ENCODE measurements at regions not wholly inside any gene's neighbourhood (a gene's known extent, or its start where the extent isn't known, plus 50 kb on each side); places are given as distances from the start of the nearest gene placed in this dataset.

DNA sequence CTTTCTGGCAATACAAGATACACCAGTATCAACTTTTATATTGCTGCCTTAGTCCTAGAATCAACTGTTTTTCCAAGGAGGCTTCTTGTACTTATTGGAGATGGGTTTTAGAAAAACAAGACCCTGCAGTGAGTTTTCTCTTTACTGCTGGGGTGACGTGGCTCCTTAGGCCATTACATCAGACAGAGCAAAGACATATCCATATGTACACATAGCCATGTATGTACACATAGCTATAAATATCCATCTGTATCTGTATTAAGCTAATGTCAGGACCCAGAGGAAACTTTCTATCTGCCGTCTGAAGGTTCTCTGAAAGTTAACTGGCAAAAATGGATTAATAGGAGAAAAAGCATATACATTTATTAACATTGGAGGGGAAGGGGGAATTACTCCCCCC lies 607.4 kb downstream of the POM121L12 start:
- no peak for DNase-seq
- H3K27me3 Mint-ChIP-seq (ENCODE audit: low read depth in 3 of 3), result peaks cover 0 to 3% (median 0%) of the 10 kb centered on the region in 3 donors
- H3K36me3 Mint-ChIP-seq, result peaks cover 0 to 2% (median 0%) of the 10 kb centered on the region in 3 donors
- no peaks in the 10 kb centered on the region for H3K4me1 Mint-ChIP-seq
- no peak overlapping the region for H3K4me3 Mint-ChIP-seq
- peaks cover 15 to 63% (median 41%) of the 10 kb centered on the region in 6 donors for H3K9me3 Mint-ChIP-seq
- no peak overlapping the region for H3K27ac Mint-ChIP-seq

DNA sequence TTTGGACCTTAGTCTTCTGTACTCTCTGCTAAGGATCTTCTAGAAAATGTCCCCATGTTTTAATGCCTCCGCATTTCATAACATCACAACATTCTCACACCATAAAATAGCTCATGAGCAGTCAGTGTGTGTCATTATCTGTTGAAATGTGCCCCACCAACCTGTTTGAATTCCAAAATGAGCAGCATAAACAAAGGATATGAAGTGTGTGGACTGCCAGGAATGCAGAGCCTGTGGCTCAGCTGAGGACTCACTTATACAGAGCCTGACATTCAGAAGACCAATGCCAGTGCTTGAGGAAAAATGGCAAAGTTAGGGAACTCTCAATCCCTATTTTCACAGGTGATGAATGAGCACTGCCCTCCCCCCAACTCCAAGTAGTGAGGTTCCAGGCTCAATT lies 621.4 kb downstream of the POM121L12 start:
- no peak for DNase-seq
- no peak overlapping the region for H3K27ac Mint-ChIP-seq

DNA sequence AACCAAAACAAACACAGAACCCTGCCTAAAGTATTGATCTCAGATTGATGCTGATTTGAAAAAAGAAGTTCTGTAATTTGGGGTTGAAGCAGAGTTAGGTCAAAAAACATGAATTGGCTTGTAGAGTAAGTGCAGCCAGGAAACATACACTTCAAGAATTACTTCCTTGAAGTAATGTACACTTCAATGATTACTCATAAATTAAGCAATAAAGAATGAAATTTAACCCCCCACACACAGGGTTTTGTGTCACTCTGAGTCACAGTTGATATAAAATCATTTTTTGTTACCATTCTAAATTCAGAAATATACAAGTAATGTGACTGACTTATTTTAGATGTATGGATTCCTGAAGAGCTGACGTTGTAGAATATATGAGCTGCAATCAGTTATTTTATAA lies 622.2 kb downstream of the POM121L12 start:
- Mint-ChIP-seq H3K36me3 (no peaks in the 10 kb centered on the region), H3K4me3 (no peak overlapping the region), H3K27ac (no peak overlapping the region), H3K4me1 (no peaks in the 10 kb centered on the region), H3K9me3 (peaks cover 4 to 64% (median 32%) of the 10 kb centered on the region in 6 donors), H3K27me3 (ENCODE audit: low read depth in 3 of 3) (peaks cover 0 to 1% (median 0%) of the 10 kb centered on the region in 3 donors)
- no peak for DNase-seq

More for the DNA sequence above, 621.4 kb downstream of the POM121L12 start:
- Mint-ChIP-seq H3K27me3 (ENCODE audit: low read depth in 3 of 3) (peaks cover 0 to 1% (median 0%) of the 10 kb centered on the region in 3 donors), H3K4me1 (no peaks in the 10 kb centered on the region), H3K9me3 (peaks cover 8 to 65% (median 36%) of the 10 kb centered on the region in 6 donors), H3K36me3 (no peaks in the 10 kb centered on the region), H3K4me3 (no peak overlapping the region)

DNA sequence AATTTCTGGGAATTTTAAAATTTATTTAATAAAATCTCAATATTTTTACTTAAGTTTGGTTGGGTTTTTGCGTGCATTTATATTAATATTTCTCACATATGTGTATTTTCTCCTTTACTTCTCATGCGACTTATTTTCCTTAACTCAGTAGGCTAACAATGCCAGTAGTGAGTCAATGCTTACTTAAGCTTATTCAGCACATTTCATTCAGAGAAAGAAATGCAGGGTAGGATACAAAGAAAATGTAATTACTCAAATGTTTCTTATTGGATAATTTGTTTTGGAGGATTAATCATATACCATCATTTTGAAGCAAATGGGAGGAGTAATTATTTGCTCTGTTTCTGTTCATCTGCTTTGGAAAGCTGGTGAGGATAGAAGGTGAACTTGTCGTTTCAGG lies 623.5 kb downstream of the POM121L12 start:
- no peaks in the 10 kb centered on the region for H3K4me1 Mint-ChIP-seq
- H3K36me3 Mint-ChIP-seq, result no peaks in the 10 kb centered on the region
- no peak overlapping the region for H3K27ac Mint-ChIP-seq
- H3K9me3 Mint-ChIP-seq, result peaks cover 6 to 64% (median 32%) of the 10 kb centered on the region in 6 donors
- peaks cover 0 to 1% (median 0%) of the 10 kb centered on the region in 3 donors for H3K27me3 Mint-ChIP-seq (ENCODE audit: low read depth in 3 of 3)
- H3K4me3 Mint-ChIP-seq, result no peak overlapping the region
- no peak for DNase-seq

DNA sequence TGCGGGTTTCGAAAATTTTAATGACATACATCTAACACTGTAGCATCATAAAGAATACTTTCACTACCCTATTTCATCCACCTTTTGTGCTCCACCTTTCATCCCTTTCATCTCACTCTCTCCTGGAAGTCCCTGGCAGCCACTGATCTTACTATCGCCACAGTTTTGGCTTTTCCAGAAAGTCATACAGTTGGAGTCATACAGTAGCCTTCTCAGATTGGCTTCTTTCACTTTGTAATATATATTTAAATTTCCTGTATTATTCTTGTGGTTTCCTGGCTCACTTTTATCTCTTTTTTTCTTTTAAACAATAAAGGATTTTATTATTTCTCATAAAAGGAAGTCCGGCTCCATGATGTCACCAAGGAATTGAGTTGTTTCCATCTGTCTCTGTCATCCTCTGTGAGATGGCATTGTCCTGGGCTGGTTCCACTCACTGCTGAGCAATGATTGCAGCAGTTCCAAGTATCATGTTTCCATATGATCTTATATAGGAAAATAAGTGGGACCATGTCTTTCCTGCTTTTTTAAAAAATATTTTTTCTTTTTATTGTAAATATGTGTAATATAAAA lies 626.3 kb downstream of the POM121L12 start:
- Mint-ChIP-seq H3K36me3 (no peaks in the 10 kb centered on the region), H3K9me3 (peaks cover 12 to 73% (median 40%) of the 10 kb centered on the region in 6 donors), H3K4me1 (no peaks in the 10 kb centered on the region)

DNA sequence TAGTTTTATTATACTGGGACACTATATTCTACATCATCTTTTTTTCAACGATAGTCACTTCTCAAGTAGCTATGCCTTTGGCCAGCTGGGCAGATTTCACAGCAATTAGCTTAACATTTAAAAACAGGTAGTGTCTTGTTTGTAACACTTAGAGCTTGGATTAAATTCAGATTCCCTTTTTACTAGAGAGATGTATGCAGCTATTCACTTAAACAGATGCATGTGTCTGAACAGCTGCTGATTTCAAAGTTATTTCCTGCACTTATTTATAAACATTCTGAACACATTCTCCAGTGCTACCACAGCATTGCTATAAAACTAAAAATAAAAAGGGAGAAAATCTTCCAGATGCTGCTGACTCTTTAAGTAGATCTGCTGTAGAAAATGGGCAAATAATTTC lies 637.2 kb downstream of the POM121L12 start:
- peaks cover 9 to 37% (median 26%) of the 10 kb centered on the region in 6 donors for H3K9me3 Mint-ChIP-seq
- no peaks in the 10 kb centered on the region for H3K27me3 Mint-ChIP-seq (ENCODE audit: low read depth in 3 of 3)
- no peaks in the 10 kb centered on the region for H3K4me1 Mint-ChIP-seq
- no peak overlapping the region for H3K27ac Mint-ChIP-seq
- DNase-seq, result no peak
- no peak overlapping the region for H3K4me3 Mint-ChIP-seq
- H3K36me3 Mint-ChIP-seq, result no peaks in the 10 kb centered on the region

More for the DNA sequence above, 626.3 kb downstream of the POM121L12 start:
- Mint-ChIP-seq H3K27ac (no peak overlapping the region), H3K4me3 (no peak overlapping the region), H3K27me3 (ENCODE audit: low read depth in 3 of 3) (peaks cover 0 to 1% (median under 1%) of the 10 kb centered on the region in 3 donors)
- no peak for DNase-seq

DNA sequence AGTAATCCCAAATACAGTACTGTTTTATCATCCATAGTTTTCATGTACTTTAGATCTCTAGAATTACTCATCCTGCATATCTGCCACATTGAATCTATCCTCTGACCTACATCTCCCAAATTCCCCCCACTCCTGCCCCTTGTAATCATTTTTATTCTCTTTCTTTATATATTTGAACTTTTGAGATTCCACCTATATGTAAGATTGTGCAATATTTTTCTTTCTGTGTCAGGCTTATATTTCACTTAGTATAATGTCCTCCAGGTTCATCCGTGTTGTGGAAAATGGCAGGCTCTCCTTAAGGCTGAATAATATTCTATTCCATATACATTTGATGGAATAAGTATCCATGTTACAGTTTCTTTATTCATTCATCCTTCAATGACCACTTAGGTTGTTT lies 640.4 kb downstream of the POM121L12 start:
- Mint-ChIP-seq H3K4me1 (no peaks in the 10 kb centered on the region), H3K36me3 (no peaks in the 10 kb centered on the region), H3K4me3 (no peak overlapping the region), H3K9me3 (peaks cover 17 to 51% (median 39%) of the 10 kb centered on the region in 6 donors), H3K27ac (no peak overlapping the region), H3K27me3 (ENCODE audit: low read depth in 3 of 3) (no peaks in the 10 kb centered on the region)
- no peak for DNase-seq

DNA sequence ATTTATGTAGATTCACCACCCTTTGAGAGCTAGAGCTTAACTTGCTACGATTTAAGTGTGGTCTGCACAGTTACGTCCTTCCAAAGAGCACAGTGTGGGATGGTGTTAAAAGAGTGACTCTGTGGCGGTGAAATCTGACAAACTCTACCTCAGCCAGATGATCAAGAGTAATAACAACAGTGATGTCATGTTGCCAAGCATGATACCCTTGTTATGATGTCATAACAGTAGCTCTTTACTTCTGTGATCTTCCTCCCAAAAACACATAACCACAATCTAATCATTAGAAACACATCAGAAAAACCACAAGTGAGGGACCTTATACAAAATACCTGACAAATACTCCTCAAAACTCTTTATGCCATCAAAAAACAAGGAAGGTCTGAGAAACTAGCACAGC lies 649.3 kb downstream of the POM121L12 start:
- no peak for DNase-seq
- H3K9me3 Mint-ChIP-seq, result peaks cover 15 to 81% (median 50%) of the 10 kb centered on the region in 6 donors
- no peaks in the 10 kb centered on the region for H3K4me1 Mint-ChIP-seq
- no peak overlapping the region for H3K4me3 Mint-ChIP-seq
- no peaks in the 10 kb centered on the region for H3K27me3 Mint-ChIP-seq (ENCODE audit: low read depth in 3 of 3)
- H3K27ac Mint-ChIP-seq, result no peak overlapping the region
- H3K36me3 Mint-ChIP-seq, result no peaks in the 10 kb centered on the region

DNA sequence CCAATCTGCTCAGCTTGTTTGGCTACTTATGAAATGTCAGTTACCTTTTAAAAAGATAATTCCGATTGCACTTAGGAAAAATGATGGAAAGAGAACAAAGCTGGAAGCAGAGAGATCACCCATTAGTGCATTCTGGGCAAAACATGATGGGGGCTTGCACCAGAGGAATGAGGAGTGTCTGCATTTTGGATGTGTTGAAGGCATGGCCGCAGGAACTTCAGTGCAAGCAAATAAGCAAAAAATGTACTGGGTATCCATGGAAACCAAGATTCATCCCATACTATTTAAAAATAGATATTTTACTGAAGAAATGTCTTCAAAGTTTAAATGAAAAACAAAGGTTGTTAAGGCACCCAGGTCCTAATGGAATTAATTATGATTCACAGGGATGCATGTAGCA lies 655.0 kb downstream of the POM121L12 start:
- no peaks in the 10 kb centered on the region for H3K36me3 Mint-ChIP-seq
- H3K27me3 Mint-ChIP-seq (ENCODE audit: low read depth in 3 of 3), result no peaks in the 10 kb centered on the region
- H3K4me3 Mint-ChIP-seq, result no peak overlapping the region
- H3K27ac Mint-ChIP-seq, result no peak overlapping the region
- no peak for DNase-seq
- peaks cover 8 to 72% (median 38%) of the 10 kb centered on the region in 6 donors for H3K9me3 Mint-ChIP-seq
- H3K4me1 Mint-ChIP-seq, result no peaks in the 10 kb centered on the region

DNA sequence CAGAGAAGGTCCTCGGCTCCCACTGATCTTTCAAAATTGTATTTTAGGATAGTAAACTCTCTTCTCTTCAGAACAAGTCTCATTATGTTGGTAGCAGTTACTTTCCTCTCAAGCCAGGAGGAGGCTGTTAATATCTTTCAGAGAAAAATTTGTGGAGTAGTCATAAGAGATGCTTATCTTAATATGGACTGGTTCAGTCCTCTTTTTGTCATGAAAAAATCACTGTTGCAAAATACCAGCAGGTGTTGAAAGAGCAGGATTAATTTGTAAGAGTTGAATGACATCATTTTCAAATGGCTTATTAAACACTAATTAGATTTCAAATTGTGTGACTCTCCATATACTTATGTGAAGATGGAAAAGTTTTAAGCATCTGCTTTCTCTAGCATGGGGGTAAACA lies 662.5 kb downstream of the POM121L12 start:
- H3K9me3 Mint-ChIP-seq, result peaks cover 6 to 49% (median 20%) of the 10 kb centered on the region in 6 donors
- no peak overlapping the region for H3K27ac Mint-ChIP-seq
- no peak overlapping the region for H3K4me3 Mint-ChIP-seq
- no peaks in the 10 kb centered on the region for H3K27me3 Mint-ChIP-seq (ENCODE audit: low read depth in 3 of 3)
- H3K36me3 Mint-ChIP-seq, result no peaks in the 10 kb centered on the region
- H3K4me1 Mint-ChIP-seq, result no peaks in the 10 kb centered on the region
- no peak for DNase-seq

DNA sequence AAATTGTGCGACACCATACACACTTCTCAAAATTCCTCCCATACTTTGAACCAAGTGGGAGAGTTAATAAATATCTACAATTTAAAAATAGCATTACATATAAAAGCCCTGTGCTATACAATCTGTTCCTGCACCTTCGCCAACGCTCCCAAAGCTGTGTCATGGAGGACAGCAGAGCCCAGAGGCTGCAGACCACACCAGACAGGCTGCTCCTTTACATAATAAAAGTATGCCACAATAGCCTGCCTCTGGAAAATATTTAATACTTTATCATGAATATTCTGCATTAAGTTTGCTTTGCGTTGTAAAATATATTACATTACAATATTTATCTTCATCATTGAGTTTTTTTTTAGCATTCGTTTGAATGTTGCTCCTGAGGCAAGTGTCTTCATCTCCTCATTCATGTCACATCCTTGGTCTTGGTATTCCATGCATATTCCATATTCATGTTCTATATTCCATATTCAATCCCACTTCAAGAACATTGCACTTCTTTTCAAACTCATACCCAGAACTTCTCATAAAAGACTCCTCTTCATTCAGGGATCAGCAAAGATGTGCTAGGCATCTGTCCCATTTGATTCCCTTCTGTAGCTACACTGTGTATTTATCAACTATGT lies 663.9 kb downstream of the POM121L12 start:
- no peaks in the 10 kb centered on the region for H3K27me3 Mint-ChIP-seq (ENCODE audit: low read depth in 3 of 3)
- no peaks in the 10 kb centered on the region for H3K4me1 Mint-ChIP-seq
- no peak overlapping the region for H3K27ac Mint-ChIP-seq
- no peak overlapping the region for H3K4me3 Mint-ChIP-seq
- no peak for DNase-seq
- no peaks in the 10 kb centered on the region for H3K36me3 Mint-ChIP-seq
- H3K9me3 Mint-ChIP-seq, result peaks cover 6 to 47% (median 14%) of the 10 kb centered on the region in 6 donors

DNA sequence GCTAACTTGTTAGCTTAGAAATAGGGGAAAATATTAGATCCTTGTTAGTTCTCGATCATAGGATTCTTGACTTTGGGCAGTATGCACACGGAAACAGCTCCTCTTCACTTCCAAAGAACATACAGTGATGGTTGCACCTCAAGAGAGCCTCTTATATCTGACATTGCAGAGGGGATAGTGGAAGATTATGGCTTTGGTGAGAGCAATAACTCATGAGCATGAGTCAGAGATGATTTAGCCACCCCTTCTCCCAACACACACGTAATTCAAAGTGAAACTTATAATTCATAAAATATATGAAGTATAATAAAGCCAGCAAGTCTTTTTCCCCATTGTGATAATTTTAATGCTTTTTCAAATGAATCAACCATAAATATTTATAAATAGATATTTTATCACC lies 683.7 kb downstream of the POM121L12 start:
- H3K36me3 Mint-ChIP-seq, result no peaks in the 10 kb centered on the region
- no peak overlapping the region for H3K27ac Mint-ChIP-seq
- no peaks in the 10 kb centered on the region for H3K4me1 Mint-ChIP-seq
- no peak overlapping the region for H3K4me3 Mint-ChIP-seq
- H3K9me3 Mint-ChIP-seq, result peaks cover 11 to 65% (median 36%) of the 10 kb centered on the region in 6 donors
- peaks cover 0 to 2% (median 0%) of the 10 kb centered on the region in 3 donors for H3K27me3 Mint-ChIP-seq (ENCODE audit: low read depth in 3 of 3)
- DNase-seq, result no peak

DNA sequence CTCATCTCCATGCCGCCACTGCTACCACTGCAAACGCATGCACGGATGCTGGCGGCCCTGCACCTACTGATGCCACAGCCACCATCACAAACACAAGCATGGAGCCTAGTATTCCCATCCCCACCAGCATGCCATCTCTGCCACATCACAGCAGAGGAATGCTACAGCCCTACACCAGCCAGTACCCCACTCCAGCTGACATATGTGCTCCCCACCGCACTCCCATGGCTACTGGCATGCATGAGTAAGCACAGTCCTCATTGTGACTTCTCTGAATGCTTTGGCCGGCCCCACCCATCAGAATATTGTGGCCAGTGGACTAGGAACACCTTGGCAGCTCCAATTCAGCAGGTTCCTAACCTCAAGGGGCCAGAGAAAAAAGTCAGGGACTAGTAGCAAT lies 705.5 kb downstream of the POM121L12 start:
- H3K9me3 Mint-ChIP-seq, result peaks cover 14 to 79% (median 52%) of the 10 kb centered on the region in 6 donors
- H3K36me3 Mint-ChIP-seq, result peaks cover 0 to 5% (median 0%) of the 10 kb centered on the region in 3 donors
- H3K4me1 Mint-ChIP-seq, result no peaks in the 10 kb centered on the region

DNA sequence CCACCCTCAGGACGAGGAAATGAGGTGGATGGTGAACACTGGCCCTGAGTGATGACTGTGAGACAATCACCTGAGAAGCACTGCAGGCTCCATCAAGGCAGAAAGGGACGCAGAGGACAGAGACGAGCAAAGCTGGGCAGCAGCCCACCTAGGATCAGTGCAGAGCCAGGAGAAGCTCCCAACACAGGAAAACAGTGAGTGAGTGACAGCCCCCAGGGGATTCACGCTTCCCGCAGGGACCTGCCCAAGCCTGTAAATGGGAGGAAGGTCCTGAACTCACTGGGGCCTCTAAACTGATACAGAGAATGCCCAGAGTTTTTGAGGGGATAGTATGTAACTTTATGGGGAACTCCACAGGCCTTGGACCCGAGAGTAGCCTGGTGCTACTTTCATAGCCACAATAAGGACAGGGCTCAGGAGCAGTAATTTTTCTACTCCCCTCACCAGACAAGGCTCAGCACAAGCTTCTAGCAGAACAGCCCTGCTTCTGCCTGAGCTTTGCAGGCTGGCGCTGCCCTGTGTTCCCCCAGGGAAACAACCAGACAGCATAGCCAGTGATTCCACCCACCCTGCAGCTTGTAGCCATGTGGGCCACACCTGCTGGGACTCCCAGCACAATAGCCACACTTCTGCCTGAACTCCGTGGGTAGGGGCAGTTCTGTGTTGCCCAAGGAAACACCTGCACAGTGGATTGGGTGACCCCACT lies 708.4 kb downstream of the POM121L12 start:
- peaks cover 0 to 3% (median 2%) of the 10 kb centered on the region in 3 donors for H3K27me3 Mint-ChIP-seq (ENCODE audit: low read depth in 3 of 3)
- no peak for DNase-seq
- H3K4me3 Mint-ChIP-seq, result no peak overlapping the region
- peaks cover 11 to 80% (median 62%) of the 10 kb centered on the region in 6 donors for H3K9me3 Mint-ChIP-seq
- H3K4me1 Mint-ChIP-seq, result no peaks in the 10 kb centered on the region
- H3K27ac Mint-ChIP-seq, result no peak overlapping the region
- H3K36me3 Mint-ChIP-seq, result peaks cover 0 to 5% (median 0%) of the 10 kb centered on the region in 3 donors

More for the DNA sequence above, 705.5 kb downstream of the POM121L12 start:
- no peak for DNase-seq
- Mint-ChIP-seq H3K4me3 (no peak overlapping the region), H3K27ac (no peak overlapping the region), H3K27me3 (ENCODE audit: low read depth in 3 of 3) (peaks cover 0 to 4% (median 0%) of the 10 kb centered on the region in 3 donors)

All from immature natural killer cell (primary cell).